Renal pelvis (tissue), 1 donor: ENCODE measurements at regions not wholly inside any gene's neighbourhood (a gene's known extent, or its start where the extent isn't known, plus 50 kb on each side); places are given as distances from the start of the nearest gene placed in this dataset.

ENCODE experiments used
- DNase-seq: peaks from one replicate; pipeline ENCODE4 v3.0.0-alpha.2; 2013

DNA sequence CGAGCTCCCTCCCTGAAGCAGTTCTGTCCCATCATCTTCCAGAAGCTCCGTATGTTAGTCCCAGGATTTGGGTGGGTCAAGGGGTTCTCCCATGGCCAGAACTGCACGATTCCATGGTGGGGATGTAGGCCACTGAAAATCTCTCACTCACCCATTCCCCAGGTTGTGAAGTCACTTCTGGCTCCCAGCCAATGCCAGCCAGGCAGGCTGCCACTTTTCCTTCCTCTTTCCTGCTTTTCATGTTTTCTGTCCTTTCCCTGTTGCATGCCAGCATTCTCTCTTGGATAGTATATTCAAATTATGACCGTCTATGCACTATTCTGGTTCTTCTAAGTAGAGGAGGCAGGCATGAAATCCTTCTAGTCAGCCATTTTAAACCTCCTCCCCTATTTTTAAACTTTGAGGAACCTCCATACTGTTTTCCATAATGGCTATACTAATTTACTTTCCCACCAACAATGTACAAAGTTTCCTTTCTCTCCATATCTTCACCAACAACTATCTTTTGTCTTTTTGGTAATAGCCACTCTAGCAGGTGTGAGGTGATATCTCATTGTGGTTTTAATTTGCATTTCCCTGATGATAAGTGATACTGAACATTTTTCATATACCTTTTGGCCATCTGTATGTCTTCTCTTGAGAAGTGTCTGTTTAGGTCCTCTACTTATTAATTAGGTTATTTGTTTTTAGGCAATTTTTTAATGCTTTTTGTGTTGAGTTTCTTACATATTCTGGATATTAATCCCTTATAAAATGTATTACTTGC, 182.1 kb upstream of the TET2 start:
- DNase-seq, result no peak

DNA sequence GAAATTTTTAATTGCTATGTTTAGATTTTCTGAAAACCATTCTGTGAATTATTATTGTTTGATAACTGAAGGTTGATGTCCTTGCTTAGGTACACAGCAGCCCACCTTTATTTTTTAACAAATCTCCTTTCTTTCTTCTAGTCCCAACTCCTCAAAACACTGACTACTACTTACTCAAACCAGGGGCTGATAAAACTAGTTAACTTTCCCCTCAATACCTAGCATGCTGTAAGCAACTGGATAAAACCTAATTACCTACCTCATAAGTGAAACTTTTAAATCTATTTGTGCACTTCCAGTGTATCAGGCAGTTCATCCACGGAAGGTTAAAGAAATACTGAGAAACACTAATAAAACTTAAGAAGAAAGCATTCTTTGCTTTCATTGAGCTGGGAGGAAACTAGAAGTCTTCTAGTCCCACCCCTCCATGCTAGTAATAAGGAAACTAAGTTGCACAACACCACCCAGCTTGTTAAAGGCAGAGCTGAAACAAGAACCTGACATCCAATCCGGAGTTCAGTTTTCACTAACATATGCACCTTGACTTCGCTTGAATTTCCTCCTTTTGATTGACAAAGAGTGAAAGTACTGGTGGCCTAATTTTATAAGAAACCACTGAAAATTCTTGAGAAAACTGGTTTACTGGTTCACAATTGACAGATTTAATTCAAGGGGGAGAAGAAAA, 180.2 kb upstream of the TET2 start:
- peak; percentile 20 for DNase-seq

DNA sequence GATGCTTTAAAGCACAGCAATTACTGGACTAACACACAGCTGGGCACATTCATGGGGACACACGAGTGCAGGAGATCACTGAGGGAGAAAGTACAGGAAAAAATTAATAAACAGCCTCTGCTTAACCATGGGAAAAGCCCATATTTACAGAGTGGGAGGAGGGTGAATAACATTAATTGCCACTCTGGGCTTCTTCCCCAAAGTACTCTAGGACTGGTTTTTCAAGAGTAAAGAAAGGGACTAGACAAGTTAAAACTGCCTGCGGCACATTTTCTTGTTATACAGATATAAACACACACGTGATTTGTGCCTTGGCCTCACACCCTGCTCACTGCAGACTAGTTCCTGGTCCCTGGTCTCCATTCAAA, 179.7 kb upstream of the TET2 start:
- peak; percentile 5 for DNase-seq

DNA sequence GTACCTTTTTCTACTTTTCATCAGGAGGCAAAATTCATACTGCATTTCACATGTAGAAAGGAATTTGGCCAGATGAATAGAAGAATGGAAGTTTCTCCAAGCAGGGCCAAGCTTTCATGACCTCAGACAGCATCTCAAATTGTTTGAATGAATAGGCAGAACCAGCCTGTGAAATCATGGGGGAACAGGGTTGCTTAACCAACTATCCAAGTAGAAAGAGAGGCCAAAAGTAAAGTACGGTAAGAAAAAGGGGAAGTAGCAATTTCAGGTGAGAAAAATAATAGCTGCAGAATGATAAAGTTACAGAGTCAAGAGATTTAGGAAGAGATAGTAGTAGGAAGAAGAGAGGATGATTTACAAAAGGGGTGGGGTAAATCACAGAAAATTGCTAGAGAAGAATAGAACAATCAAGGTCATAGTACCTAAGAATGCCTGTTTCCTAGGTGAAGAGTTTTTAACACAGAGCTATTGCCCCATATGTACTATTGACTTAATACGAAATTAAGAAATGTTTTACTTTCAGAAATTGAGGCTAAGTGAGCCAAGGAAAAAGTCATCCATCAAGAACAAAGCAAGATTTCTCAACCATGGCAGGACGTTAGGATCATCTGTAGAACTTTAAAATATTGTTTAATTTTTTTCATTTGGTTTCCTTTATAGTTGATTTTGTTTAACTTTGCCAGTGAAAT, 177.1 kb upstream of the TET2 start:
- DNase-seq, result no peak

DNA sequence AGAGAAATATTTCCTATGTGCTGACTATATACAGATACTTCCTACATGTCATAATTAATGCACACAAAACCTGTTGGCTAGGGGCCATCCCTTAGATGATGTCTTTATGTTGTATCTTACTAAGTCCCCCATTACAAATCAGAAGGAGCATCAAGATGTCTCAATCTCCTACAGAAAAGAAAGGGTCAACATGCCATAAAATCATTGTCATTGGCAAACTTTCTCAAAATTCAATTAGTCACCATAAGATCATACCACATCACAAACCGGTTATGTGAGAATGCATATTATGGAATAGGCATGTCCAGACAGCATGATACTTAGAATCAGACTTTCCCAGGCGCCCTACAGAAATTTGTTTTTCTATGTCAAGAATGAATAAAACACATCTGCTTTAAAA, 175.2 kb upstream of the TET2 start:
- no peak for DNase-seq

DNA sequence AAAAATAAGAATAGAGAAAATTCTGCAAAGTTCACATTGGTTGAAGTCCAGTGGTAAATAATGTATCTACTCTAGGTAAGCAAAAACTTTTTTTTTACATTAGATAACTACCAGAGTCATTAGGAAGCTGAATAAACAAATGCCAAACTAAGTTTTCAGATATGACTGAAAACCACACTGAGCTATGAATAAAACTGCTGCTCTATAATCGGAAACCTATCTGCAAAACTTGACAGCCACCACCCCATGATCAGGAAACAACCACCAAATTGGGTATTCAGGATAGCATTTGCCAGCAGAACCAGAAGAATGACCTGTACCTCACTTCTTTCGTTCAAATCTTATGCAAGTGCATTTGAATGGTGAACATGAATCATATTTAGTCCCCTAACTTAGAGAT, 173.0 kb upstream of the TET2 start:
- no peak for DNase-seq

DNA sequence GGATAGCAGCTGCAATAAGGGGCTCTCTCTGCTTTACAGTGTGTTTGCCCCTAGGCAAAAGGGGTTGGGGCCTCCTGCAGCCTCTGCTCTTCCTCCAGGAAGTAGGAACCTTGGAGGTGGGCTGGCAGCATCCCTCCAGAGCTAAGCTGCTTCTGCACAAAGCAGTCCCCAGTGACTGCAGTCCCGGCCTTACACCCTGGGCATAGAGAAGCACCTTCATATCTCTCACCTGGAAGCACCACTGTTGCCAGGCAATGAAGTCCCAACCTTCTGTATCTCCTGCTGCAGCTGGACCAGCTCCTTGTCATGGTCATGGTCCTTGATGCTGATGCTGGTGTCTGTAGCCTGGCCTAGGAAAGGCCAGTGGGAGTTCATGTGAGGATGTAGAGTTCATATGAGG, 171.1 kb upstream of the TET2 start:
- no peak for DNase-seq

DNA sequence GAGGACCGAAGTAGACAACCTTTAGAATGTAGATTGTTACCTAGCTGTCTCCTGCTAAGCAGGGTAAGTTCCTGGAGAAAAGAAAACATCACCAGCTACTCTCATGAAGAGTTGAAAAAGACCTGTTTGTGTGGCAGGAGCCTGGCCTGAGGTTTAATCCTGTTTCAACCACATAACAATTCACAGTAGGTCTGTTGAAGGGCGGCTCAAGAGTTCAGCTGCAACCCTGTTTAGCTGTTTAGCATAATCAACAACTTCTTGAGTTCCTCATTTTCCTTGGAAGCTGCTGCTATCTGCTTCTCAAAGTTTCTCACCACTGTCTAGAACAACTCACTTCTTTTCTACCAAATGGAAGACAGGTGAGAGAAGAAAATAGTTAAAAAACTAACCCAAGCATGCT, 170.4 kb upstream of the TET2 start:
- no peak for DNase-seq

DNA sequence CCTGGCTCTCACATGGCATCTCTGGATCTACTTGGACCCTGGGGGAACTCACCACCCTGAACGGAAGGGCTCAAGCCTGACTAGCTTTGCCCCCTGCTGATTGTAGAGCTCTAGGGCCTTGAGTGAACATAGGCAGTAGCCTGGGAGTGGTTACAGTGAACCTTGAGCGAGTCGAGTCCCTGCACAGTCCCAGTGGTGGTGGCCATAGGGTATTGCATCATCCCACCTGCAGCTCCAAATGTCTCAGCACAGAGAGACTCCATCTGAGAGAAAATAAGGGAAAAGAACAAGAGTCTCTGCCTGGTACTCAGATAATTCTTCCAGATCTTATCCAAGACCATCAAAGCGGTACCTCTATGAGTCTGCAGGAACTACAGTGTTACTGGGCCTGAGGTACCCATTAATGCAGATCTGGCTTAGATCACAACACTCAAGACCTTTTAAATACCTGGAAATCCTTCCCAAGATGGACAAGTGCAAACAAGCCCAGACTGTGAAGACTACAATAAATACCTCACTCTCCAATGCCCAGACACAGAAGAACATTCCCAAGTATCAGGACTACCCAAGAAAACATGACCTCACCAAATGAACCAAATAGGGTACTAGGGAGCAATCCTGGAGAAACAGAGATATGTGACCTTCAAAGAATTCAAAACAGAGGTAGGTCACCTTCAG, 167.5 kb upstream of the TET2 start:
- DNase-seq, result no peak

DNA sequence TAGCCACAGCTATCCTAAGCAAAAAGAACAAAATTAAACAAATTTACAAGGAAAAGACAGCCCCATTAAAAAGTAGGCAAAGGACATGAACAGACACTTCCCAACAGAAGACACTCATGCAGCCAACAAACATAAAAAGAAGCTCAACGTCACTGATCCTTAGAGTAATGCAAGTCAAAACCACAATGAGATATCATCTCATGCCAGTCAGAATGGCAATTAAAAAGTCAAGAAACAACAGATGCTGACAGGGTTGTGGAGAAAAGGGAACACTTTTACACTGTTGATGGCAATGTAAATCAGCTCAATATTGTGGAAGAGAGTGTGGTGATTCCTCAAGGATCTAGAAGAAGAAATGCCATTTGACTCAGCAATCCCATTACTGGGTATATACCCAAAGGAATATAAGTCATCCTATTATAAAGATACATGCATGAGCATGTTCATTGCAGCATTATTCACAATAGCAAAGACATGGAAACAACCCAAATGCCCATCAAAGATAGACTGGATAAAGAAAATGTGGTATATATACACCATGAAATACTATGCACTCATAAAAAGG, 163.0 kb upstream of the TET2 start:
- no peak for DNase-seq

DNA sequence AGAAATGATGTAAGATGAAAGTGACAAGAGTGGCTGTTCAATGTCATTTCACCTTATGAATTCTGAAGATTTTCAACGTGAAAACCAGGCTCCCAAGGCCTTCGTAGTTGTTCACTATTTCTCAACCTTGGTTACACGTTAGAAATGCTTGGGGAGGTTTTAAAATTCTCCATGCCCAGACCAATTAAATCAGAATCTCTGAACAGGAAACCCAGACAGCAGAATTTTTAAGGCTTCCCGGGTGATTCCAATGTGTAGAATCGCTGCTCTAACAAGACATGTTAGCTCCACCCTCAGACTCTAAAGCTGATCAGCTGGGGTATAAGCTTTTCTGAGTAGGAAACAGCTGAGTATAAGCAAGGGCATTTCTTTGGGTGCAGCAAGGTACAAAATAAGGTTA, 160.4 kb upstream of the TET2 start:
- DNase-seq, result no peak

DNA sequence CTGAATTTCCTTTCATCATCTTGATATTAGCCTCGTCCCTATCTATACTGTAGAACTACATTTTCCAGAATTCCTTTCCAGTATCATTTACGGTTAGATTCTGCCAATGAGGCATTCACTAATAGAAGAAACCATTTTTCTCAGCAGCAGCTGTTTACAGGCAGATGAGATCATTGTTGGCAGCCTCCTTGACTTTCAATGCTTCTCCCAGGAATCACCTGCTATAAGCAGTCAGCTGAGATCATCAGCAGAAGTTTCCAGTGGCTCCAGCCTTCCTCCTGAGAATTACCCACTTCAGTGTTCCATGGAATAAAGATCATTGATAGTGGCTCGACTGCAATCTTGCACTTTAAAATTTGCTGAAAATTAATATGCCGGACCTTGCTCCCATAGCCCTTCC, 157.3 kb upstream of the TET2 start:
- DNase-seq, result no peak

DNA sequence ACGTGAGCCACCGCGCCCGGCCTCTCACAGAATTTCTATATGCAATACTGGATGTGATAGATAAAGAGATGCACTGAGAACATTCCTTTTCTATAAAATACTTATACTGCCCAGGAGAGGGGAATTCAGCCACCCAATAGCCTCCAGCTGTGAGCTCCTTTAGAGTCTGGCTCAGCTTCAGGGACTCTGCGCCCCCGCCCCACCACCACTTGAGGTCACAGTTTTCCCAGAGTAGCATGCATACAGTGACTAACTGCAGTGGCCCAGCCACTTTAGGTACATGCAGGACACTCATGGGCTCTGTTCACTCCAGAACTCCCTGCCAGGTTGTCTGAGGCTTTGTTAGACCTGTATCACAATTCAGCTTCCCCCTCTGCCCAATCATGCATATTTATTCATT, 144.4 kb upstream of the TET2 start:
- DNase-seq, result no peak

DNA sequence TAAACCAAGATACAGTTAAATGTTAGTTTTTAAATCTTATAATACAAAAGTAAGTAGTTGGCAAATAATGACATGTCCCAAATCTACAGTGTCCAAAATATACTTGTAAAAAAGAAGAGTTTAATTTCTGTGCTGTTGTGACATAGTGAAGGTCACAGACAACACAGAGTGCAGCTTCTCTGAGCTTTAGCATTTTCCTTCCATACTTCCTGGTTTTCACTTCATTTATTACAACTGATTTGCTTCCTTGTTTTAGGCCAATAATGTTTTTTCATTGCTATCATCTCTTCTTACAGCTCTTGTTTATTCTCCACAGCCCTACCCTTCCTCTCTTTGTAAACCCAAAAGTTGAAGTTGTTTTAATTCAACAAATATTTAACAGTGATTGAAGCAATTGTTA, 132.4 kb upstream of the TET2 start:
- no peak for DNase-seq

DNA sequence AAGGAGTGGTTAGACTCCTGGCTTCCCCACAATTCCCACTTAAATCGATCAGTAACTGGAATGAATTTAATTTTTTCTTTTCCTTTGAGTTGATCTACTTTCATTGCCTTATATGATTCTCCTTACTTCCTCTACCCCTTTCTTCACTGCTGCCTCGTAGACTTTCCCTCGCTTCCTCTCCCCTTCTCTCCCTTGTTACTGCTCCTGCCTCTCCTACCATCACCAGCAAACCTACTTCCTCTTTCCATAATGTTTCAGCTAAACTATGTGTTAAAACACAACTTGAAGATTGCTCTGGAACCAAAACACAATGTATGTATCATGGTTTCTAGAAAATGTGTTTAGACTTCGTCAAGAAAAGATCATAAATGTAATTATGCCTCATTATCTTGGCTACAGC, 132.0 kb upstream of the TET2 start:
- DNase-seq, result no peak

DNA sequence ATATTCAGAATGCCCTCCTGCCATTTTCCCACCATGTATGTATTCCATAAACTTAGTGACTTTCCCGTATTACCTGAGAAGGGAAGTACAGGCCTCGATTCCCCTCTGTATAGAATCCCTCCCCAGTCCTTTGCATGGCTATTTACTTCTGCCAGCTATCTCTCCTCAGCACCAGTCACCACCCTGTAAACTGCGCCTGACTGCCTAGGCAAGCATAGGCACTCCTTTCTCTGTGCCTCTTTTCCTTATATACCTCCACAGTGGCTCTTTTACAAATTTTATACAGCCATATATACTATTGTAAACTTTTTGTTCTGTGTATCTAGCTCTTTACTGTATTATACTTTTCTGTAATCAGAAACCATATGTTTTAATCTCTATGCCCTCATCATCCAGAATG, 130.9 kb upstream of the TET2 start:
- DNase-seq, result no peak

DNA sequence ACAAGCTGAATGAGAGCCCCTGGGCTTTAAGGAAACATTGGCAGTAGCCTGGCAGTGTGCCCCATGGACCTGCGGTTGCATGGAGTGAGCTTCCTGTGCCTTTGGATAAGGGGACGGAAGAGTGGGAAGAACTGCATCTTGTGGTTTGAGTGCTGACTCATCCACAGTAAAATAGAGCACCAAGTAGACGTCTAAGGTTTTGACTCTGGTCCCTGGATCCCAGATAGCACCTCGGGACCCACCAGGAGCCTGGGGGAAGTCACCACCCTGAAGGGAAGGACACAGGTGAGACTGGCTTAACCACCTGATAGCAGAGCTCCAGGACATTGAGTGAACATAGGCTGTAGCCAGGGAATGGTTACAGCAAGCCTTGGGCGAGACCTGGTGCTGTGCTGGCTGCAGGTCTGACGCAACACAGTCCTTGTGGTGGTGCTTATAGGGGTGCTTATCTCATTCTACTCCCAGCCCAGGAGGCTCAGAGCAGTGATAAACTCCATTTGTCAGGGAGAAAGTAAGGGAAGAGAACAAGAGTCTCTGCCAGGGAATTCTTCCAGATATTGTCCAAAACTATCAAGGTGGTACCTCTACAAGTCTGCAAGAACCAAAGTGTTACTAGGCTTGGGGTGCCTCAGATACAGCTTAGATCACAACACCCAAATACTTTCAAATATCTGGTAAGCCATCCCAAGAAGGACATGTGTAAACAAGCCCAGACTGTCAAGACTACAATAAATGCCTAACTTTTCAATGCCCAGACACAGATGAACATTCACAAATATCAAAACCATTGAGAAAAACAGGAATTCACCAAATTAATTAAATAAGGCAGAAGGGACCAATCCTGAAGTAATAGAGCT, 123.6 kb upstream of the TET2 start:
- DNase-seq, result no peak

DNA sequence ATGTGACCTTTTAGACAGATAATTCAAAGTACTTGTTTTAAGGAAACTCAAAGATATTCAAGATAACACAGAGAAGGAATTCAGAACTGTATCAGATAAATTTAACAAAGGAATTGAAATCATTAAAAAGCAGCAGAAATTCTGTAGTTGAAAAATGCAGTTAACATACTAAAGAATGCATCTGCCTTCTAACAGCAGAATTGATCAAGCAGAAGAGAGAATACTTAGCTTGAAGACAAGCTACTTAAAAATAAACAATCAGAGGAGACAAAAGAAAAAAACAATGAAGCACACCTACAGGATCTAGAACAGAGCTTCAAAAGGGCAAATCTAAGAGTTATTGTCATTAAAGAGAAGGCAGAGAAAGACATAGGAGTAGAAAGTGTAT, 123.0 kb upstream of the TET2 start:
- DNase-seq, result no peak

DNA sequence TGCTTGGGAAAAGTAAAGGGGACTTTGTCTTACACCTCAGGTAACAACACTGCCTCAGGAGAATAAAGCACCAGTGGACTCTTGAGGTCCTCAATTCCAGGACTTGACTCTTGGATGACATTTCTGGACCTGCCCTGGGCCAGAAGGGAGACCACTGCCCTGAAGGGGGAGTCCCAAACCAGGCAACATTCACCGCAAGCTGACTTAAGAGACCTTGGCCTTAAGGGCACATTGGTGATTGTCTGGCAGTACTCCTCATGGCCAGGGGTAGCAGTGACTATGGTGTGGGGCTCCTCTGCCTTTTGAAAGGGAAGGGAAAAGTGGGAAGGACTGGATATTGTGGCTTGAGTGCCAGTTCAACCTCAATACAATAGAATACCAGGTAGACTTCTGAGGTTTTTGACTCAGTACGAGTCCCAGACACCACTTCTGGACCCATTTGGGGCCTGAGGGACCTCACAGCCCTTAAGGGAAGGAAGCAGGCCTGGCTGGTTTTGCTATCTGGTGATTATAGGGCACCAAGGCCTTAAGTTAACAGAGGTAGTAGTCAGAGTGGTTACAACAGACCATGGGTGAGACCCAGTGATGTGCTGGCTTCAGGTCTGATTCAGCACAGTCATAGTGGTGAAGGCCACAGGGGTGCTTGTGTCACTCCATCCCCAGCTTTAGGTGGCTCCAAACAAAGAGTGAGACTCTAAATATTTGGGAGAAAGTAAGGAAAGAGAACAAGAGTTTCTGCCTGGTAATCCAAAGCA, 121.2 kb upstream of the TET2 start:
- no peak for DNase-seq

DNA sequence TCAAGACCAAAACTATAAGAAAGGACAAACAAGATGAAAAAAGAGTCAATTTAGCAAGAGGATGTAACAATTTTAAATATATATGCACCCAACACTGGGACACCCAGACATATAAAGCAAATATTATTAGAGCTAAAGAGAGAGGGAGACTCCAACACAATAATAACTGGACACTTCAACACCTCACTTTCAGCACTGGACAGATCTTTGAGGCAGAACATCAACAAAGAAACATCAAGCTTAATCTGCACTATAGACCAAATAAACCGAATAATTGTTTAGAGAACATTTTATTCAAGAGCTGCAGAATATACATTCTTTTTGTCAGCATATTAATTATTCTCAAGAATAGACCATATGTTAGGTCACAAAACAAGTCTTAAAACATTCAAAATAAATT, 109.7 kb upstream of the TET2 start:
- DNase-seq, result no peak

DNA sequence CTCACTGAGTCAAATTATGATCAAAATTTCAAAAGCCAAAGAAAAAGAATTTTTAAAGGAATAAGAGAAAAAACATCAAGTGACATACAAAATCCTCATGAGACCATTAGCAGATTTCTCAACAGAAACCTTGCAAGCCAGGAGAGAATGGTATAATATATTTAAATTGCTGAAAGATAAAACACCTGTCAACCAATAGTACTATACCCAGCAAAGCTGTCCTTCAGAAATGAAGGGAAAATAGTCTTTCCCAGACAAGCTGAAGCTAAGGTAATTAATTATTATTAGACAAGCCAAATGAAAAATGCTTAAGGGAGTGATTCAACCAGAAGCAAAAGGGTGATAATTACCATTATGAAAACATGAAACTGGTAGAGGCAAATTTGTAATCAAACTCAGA, 104.2 kb upstream of the TET2 start:
- DNase-seq, result no peak
